Stimulated activated CD8-positive, alpha-beta memory T cell treated with anti-CD3 and anti-CD28 coated beads, Interleukin-7, amount 100 ng/mL, for 48 hours (primary cell): ENCODE measurements at regions not wholly inside any gene's neighbourhood (a gene's known extent, or its start where the extent isn't known, plus 50 kb on each side); places are given as distances from the start of the nearest gene placed in this dataset.
A peak's percentile ranks its signal among the peaks of the same experiment; 100 is the strongest.
"Not testable (repeated sequence)": the region's sequence is repeated elsewhere in the genome, so short reads cannot be mapped to it uniquely, and the experiment has no call there.

Experiments
- DNase-seq, 2 donors: peaks; one replicate each; pipeline ENCODE4 v3.0.0-alpha.2; 2020; ENCODE audit warnings: low read depth in 1 of 2; ENCODE audit errors: extremely low read depth in 1 of 2

- DNase-seq, result not testable (repeated sequence)
Observed at GRCh38 chr7:65146118-65146914, 139.8 kb upstream of the ERV3-1 start.

DNA sequence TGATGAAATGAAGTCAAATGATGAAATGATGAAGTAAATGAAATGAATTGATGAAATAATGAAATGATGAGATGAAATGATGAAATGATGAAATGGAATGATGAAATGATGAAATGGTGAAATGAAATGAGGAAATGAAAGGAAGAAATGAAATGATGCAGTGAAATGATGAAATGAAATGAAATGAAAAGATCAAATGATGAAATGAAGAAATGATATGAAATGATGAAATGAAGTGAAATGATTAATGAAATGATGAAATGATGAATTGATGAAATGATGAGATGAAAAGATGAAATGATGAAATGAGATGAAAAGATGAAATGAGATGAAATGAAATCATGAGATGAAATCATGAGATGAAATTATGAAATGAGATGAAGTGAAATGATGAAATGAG lies 139.2 kb upstream of the ERV3-1 start:
- not testable (repeated sequence) for DNase-seq

DNA sequence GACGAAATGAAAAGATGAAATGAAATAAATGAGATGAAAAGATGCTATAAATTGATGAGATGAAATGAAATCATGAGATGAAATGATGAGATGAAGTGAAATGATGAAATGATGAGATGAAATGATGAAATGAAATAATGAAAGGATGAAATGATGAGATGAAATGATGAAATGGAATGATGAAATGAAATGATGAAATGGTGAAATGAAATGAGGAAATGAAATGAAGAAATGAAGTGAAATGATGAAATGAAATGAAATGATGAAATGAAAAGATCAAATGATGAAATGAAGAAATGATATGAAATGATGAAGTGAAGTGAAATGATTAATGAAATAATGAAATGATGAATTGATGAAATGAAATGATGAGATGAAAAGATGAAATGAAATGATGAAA lies 138.5 kb upstream of the ERV3-1 start:
- not testable (repeated sequence) for DNase-seq

GRCh38 chr7:65144557-65144956 lies 138.1 kb upstream of the ERV3-1 start:
- DNase-seq, result not testable (repeated sequence)

GRCh38 chr7:65144119-65144518 lies 137.6 kb upstream of the ERV3-1 start:
- DNase-seq, result not testable (repeated sequence)

DNA sequence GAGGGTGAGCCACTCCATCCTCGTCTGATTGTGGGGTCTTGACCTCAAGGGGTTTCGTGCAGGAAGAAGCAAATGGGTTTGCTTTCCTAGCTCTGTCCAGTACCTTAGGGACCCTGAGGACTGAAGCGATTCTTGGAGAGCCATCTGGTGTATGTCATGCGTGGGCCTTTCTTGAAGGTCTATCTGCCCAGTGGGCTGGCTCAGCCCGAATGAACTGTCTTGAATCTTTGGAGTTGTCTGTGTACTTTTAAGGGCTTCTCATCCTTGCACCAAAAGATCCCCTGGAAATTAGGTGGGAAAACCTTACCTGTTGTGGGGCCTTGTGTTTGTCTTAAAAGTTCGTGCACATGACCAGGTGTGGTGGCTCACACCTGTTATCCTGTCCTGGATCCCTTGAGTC lies 135.4 kb upstream of the ERV3-1 start:
- not testable (repeated sequence) for DNase-seq

- DNase-seq, result not testable (repeated sequence)
Observed at GRCh38 chr7:65141405-65141778, 134.9 kb upstream of the ERV3-1 start.

DNA sequence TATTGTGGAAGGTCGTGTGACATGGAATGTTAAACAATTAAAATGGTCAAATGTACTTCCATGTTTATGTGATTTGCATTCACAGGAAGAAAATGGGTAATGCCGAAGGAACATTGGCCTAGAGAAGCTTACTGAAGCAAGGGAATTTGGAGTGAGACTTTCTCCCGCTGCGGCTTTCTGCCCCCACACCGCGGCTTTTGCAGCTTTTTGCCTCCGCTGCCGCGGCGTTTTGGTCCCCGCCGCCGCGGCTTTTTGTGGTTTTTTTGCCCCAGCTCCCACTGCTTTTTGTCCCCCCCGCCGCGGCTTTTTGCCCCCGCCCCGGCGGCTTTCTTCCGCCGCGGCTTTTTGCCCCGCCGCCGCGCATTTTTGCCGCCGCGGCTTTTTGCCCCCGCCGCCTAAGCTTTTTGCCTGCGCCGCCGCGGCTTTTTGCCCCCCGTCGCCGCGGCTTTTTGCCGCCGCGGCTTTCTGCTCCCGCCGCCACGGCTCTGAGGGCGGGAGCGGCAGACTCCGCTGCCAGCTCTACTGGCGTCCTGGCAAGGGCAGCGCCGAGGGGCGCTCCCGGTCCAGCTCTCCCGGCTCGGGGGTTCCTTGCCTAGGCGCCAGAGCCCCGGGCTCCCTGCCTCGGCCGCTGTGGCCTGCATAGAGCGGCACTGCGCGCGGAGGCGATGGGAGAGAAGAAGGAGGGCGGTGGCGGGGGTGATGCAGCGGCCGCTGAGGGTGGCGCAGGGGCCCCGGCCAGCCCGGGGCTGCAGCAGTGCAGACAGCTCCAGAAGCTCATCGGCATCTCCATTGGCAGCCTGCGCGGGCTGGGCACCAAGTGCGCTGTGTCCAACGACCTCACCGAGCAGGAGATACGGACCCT lies 134.3 kb upstream of the ERV3-1 start:
- DNase-seq, result not testable (repeated sequence)

DNA sequence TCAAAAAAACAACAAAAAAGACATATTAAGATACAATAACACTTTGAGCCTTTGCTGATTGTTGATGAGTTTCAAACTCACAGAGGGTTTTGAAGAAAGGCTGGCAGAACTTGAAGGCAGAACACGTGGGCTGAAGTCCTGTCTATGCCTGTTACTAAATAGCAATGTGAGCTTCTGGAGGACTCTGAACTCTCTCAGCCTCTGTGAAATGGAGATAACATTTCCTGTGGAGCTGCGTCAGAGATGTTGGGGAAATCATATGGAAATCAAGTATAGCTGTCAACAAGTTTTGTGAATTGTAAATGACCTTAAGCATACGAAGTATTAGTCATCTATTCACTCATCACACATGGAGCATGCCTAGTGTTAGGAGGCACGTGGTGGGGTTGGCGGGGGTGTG lies 130.4 kb upstream of the ERV3-1 start:
- not testable (repeated sequence) for DNase-seq

DNA sequence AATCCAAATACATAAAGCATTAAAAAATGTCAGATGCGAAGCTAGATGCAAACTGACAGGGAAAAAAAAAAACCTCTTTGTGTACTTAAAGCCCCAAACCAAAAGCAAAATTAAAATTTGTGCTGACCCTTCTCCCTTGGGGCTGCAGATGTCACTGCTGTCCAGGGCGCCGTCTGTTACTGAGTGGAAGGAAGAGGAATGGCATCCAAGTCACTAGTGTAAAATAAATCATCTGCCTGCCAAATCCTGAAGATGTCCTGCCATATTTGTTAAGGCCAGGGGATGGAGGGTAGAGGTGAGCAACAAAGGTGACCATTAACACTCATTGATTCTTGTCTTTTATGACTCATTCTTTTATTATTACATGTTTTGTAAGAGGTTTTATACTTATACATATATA lies 126.6 kb upstream of the ERV3-1 start:
- not testable (repeated sequence) for DNase-seq

GRCh38 chr7:65132256-65132655 lies 125.8 kb upstream of the ERV3-1 start:
- DNase-seq, result not testable (repeated sequence)

GRCh38 chr7:65127364-65127763 lies 120.9 kb upstream of the ERV3-1 start:
- DNase-seq, result not testable (repeated sequence)

DNA sequence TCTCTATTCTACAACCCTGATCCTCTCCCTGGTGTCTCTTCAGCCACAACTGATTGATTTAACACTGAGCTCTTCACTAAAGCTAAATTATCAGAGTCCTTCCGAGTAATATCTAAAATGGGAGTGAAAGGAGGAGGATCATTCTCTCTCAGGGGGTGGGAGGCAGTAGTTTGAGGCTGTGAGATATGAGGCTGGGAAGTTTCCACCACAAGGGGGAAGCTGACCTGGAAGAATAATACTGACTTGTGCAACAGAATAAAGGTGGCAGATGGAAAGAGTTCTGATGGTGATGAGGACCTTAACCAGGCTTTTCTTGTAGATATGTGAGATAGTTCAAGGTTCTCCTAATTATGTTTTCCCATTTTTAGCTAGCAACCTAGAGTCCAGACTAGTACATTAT lies 118.1 kb upstream of the ERV3-1 start:
- DNase-seq, result not testable (repeated sequence)

DNA sequence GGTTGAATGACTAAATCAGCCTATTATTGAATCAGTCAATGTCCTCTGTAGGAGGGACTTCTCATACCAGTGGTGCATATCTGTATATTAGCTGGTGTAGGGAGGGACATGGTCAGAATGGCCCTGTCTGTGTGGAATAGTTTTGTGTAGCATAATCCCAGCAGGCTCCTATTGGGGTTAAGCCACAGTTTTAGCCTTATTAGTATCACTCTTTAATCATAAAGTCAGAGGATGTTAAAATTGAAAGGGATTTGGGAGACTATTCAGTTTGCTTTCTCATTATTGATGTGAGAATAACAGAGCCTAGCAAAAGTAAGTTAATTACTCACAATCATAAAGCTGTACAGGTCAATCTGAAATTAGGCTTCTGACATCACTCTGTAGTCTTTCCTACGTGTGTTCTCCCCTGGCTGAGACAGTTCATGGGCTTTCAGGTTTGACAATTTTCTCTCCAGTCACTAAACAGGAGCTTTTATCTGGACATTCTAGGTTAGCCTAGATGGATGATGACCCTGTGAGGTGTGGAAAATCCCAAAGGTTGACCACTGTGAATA lies 99.2 kb upstream of the ERV3-1 start:
- not testable (repeated sequence) for DNase-seq

DNA sequence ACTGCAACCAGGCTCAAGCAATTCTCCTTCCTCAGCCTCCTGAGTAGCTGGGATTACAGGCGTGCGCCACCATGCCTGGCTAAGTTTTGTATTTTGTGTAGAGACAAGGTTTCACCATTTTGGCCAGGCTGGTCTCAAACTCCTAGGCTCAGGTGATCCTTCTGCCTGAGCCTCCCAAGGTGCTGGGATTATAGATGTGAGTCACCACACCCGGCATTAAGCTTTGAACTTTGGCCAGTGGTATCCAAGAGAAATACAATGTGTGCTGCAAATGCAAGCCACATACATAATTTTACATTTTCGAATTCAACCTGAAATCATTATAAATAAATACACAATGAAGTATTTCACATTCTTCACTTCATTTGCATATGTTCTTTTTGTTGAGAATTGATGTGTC lies 94.0 kb upstream of the ERV3-1 start:
- DNase-seq, result not testable (repeated sequence)

GRCh38 chr7:65081669-65082055 lies 75.2 kb upstream of the ERV3-1 start:
- DNase-seq, result not testable (repeated sequence)

DNA sequence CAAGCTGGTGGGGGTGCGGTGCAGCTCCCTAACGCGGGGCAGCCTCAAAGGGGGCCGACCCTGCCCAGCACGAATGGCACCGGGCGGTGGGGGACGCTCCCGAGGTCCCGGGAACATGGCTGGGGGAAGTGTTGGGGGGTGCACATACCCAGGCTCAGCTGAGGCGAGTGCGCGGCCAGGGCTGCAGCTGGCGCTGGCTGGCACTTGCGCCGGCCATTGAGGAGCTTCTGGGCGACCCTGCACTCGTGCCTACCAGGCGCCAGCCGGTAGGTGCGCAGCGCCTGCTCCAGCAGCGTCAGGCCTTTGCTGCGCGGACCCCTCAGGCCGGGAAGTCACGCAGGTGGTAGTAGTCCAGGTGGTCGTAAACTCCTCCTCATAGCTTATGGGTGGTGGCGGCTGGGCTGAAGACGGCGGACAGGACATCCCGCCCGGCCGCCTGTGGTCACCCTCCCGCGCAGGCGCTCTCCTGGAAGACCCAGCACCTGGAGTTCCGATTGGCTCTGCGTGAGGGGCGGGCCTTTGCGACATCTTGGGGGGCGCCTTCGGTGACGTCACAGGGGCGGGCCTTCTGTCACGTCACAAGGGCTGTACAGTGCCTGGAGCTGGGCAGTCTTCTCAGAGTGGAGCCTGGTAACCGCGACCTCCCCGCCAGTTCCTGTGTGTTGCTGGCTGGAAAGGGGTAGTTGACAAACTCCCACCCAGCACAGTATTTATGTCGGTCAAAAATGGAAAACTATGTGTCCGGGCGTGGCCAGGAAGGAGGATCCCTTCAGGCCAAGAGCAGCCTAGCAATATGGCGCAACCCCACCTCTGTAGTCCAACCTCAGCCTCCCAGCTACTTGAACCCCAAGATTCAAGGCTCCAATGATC lies 74.5 kb upstream of the ERV3-1 start:
- DNase-seq, result peak; percentile 75 to 81

DNA sequence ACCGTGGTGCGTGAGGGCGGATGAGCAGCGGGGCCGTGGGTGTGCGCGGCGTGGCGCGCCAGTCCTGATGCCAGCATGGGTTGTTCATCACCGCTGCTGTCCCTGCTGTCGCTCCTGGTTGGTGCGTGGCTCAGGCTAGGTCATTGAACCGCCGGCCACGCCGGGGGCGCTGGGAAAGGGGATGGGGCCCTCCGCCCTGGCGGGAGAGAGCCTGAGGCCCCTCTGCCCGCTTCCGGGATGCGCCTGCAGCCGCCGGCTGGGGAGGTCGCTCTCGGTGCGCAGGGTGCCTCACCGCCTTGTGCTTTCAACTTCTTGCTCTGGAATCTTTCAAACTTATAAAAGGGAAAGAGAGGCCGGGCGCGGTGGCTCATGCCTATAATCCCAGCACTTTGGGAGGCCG lies 68.5 kb upstream of the ERV3-1 start:
- DNase-seq, result not testable (repeated sequence)

DNA sequence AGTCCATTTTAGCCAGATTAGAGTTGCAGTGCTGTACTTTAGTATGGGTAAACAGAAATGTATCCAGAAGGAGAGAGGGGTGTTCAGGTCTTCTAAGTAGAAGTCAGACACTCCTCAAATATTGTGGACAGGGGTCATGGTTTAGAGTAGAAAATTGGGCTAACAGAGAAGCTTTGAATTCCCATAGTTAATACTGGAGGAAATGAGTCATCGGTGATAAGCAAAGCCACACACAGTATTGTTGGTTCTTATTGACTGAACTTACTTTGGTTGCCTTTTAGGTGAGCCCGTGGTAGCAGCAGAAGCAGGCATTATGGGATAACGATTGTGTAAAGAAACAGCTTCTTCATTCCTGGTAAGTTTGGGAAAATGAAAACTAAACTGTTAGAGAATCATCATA lies 66.7 kb upstream of the ERV3-1 start:
- DNase-seq, result not testable (repeated sequence)

- not testable (repeated sequence) for DNase-seq
Observed at GRCh38 chr7:65071854-65072431, 65.5 kb upstream of the ERV3-1 start.
